ENCODE measurements at regions not wholly inside any gene's neighbourhood (a gene's known extent, or its start where the extent isn't known, plus 50 kb on each side); places are given as distances from the start of the nearest gene placed in this dataset.

GRCh38 chr15:38961931-38962330, 397.3 kb upstream of the RASGRP1 start:
- TF ChIP-seq, protein P1, sequence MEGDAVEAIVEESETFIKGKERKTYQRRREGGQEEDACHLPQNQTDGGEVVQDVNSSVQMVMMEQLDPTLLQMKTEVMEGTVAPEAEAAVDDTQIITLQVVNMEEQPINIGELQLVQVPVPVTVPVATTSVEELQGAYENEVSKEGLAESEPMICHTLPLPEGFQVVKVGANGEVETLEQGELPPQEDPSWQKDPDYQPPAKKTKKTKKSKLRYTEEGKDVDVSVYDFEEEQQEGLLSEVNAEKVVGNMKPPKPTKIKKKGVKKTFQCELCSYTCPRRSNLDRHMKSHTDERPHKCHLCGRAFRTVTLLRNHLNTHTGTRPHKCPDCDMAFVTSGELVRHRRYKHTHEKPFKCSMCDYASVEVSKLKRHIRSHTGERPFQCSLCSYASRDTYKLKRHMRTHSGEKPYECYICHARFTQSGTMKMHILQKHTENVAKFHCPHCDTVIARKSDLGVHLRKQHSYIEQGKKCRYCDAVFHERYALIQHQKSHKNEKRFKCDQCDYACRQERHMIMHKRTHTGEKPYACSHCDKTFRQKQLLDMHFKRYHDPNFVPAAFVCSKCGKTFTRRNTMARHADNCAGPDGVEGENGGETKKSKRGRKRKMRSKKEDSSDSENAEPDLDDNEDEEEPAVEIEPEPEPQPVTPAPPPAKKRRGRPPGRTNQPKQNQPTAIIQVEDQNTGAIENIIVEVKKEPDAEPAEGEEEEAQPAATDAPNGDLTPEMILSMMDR (IDR thresholded peaks at IDR 0.05): no peak
- no peak for TF ChIP-seq POLR2A (IDR thresholded peaks at IDR 0.05)

All from lower leg skin (tissue), 3 donors.